ENCODE measurements at regions not wholly inside any gene's neighbourhood (a gene's known extent, or its start where the extent isn't known, plus 50 kb on each side); places are given as distances from the start of the nearest gene placed in this dataset.
"Not testable (repeated sequence)": the region's sequence is repeated elsewhere in the genome, so short reads cannot be mapped to it uniquely, and the experiment has no call there.

GRCh38 chr13:68982961-68983619, 1124.5 kb upstream of the ATXN8OS start:
- H3K4me1 Mint-ChIP-seq, result no peaks in the 10 kb centered on the region
- ATAC-seq, result no peak
- H3K36me3 Mint-ChIP-seq, result no peaks in the 10 kb centered on the region
- H3K9me3 Mint-ChIP-seq, result peaks cover 13% of the 10 kb centered on the region
- H3K4me3 Mint-ChIP-seq, result no peak overlapping the region
- no peak overlapping the region for H3K27ac Mint-ChIP-seq
- no peak for DNase-seq (ENCODE audit: low spot score in 2 of 2)

GRCh38 chr13:68976287-68976686, 1131.3 kb upstream of the ATXN8OS start:
- DNase-seq (ENCODE audit: low spot score in 2 of 2) (no peak), ATAC-seq (no peak)
- H3K9me3 Mint-ChIP-seq, result peaks cover 23% of the 10 kb centered on the region
- H3K4me1 Mint-ChIP-seq, result no peaks in the 10 kb centered on the region
- H3K4me3 Mint-ChIP-seq, result no peak overlapping the region
- no peak overlapping the region for H3K27ac Mint-ChIP-seq
- no peaks in the 10 kb centered on the region for H3K36me3 Mint-ChIP-seq

- Mint-ChIP-seq H3K36me3 (no peaks in the 10 kb centered on the region), H3K4me3 (no peak overlapping the region), H3K9me3 (peaks cover 18% of the 10 kb centered on the region), H3K4me1 (no peaks in the 10 kb centered on the region), H3K27ac (no peak overlapping the region)
- no peak for ATAC-seq
- DNase-seq (ENCODE audit: low spot score in 2 of 2), result no peak
Measured at GRCh38 chr13:68970532-68970931, 1137.1 kb upstream of the ATXN8OS start.

DNA sequence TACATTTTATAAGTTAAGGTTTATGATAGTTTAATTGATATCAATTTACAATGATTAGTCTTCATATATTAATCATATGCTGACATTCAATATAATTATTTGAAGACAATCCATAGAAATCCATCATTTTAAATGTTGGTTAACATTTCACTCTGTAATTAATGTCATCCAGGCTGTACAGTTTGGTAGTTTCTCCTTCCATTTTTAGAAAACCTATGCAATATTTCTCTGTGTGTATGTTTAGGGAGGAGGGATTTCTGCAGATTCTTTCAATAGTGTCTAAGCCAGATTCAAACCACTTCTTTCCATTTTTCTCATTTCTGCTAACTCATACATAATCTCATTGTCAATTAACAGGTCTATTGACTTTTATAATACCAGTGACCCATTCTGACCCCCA, 1159.0 kb upstream of the ATXN8OS start:
- Mint-ChIP-seq H3K4me1 (no peaks in the 10 kb centered on the region), H3K9me3 (peaks cover 15% of the 10 kb centered on the region), H3K27ac (no peak overlapping the region), H3K36me3 (no peaks in the 10 kb centered on the region), H3K4me3 (no peak overlapping the region)
- no peak for ATAC-seq
- DNase-seq (ENCODE audit: low spot score in 2 of 2), result no peak

DNA sequence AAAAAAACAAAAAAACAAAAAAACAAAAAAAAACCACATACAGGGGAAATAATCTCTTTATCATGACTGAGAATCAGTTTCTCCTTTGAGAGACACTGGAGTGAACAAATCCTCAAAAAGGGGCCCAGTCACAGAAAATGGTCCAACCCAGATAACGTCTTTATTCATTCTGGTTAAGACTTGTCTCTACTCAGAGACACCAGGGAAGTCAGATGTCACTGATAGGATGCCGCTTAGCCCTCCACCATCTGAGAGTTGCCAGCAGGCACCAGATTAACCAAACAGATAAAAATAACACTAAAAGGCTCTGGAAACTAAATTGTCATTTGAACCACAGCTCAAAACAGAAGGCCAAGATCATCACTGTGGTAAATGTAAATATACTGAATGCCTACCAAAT, 1163.4 kb upstream of the ATXN8OS start:
- no peaks in the 10 kb centered on the region for H3K36me3 Mint-ChIP-seq
- no peak overlapping the region for H3K27ac Mint-ChIP-seq
- H3K4me1 Mint-ChIP-seq, result no peaks in the 10 kb centered on the region
- peaks cover 11% of the 10 kb centered on the region for H3K9me3 Mint-ChIP-seq
- no peak for DNase-seq (ENCODE audit: low spot score in 2 of 2)
- ATAC-seq, result no peak
- no peak overlapping the region for H3K4me3 Mint-ChIP-seq

GRCh38 chr13:68940049-68940448, 1167.6 kb upstream of the ATXN8OS start:
- Mint-ChIP-seq H3K36me3 (no peaks in the 10 kb centered on the region), H3K4me1 (no peaks in the 10 kb centered on the region), H3K4me3 (no peak overlapping the region), H3K27ac (no peak overlapping the region), H3K9me3 (peaks cover 28% of the 10 kb centered on the region)
- no peak for ATAC-seq
- no peak for DNase-seq (ENCODE audit: low spot score in 2 of 2)

DNA sequence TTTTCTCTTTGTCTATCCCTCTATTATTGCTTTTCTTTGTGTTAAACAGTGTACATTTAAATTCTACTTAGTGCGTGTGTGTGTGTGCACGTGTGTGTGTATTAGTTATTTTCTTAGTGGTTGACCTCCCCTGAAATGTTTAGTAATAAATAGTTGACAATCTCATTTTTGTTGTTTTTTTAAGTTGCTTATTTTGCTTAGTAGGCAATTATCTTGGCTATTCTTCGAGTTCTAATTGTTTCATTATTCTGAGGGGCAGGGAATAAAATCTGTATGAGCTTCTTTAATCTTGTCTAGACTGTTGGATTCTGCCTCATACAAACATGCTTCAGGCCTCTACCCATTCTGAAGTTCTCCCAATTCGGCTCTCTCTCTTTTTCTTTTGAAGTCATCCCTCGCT, 1169.0 kb upstream of the ATXN8OS start:
- DNase-seq (ENCODE audit: low spot score in 2 of 2) (no peak), ATAC-seq (no peak)
- H3K4me3 Mint-ChIP-seq, result no peak overlapping the region
- peaks cover 24% of the 10 kb centered on the region for H3K9me3 Mint-ChIP-seq
- no peaks in the 10 kb centered on the region for H3K4me1 Mint-ChIP-seq
- H3K27ac Mint-ChIP-seq, result no peak overlapping the region
- H3K36me3 Mint-ChIP-seq, result no peaks in the 10 kb centered on the region

- Mint-ChIP-seq H3K36me3 (no peaks in the 10 kb centered on the region), H3K9me3 (peaks cover 8% of the 10 kb centered on the region), H3K4me3 (no peak overlapping the region), H3K4me1 (no peaks in the 10 kb centered on the region), H3K27ac (no peak overlapping the region)
- no peak for ATAC-seq
- DNase-seq (ENCODE audit: low spot score in 2 of 2), result no peak
Measured at GRCh38 chr13:68929075-68929745, 1178.4 kb upstream of the ATXN8OS start.

DNA sequence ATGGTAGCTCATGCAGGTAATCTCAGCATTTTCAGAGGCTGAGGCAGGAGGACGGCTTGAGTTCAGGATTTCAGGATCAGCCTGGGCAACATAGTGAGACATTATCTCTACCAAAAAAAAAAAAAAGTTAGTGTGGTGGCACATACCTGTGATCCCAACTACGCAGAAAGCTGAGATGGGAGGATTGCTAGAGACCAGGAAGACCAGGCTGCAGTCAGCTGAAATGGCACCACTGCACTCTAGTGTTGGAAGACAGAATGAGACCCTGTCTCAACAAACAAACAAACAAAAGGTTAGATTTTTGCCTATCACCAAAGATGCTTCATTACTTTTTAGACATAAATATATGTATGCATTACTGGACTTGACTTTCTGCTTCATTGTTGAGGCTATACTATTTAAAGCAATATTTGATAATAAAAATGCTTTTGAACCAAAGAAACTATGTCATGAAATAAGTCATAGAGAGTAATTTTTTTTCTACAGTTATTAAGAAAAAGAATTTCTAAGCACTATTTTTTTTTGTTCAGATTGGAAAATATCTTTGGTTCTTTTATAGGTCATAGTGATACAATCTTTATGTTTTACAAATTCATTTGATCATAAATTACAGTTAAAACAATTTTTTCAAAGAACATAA, 1180.1 kb upstream of the ATXN8OS start:
- Mint-ChIP-seq H3K9me3 (peaks cover 12% of the 10 kb centered on the region), H3K27ac (no peak overlapping the region), H3K36me3 (no peaks in the 10 kb centered on the region), H3K4me1 (no peaks in the 10 kb centered on the region), H3K4me3 (no peak overlapping the region)
- ATAC-seq, result no peak
- DNase-seq (ENCODE audit: low spot score in 2 of 2), result no peak

DNA sequence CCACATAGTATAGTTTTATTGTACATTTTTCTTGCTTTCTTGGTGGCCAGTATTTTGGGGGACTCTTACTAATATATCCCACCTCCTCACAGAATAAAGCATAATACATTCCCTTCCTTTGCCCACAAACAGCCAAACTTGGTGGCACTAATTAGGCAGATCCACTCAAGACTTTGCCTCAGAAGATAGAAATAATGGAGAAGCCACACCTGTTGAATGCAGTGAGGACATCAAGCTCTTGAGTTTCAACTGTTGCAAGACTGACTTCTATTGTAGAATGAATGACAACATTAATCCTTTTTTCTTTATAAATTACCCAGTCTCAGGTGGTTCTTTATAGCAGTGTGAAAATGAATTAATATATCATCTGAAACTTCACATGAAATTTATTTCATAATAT, 1183.6 kb upstream of the ATXN8OS start:
- no peak overlapping the region for H3K27ac Mint-ChIP-seq
- no peaks in the 10 kb centered on the region for H3K36me3 Mint-ChIP-seq
- H3K4me1 Mint-ChIP-seq, result no peaks in the 10 kb centered on the region
- ATAC-seq, result no peak
- no peak overlapping the region for H3K4me3 Mint-ChIP-seq
- H3K9me3 Mint-ChIP-seq, result peaks cover 9% of the 10 kb centered on the region
- DNase-seq (ENCODE audit: low spot score in 2 of 2), result no peak

DNA sequence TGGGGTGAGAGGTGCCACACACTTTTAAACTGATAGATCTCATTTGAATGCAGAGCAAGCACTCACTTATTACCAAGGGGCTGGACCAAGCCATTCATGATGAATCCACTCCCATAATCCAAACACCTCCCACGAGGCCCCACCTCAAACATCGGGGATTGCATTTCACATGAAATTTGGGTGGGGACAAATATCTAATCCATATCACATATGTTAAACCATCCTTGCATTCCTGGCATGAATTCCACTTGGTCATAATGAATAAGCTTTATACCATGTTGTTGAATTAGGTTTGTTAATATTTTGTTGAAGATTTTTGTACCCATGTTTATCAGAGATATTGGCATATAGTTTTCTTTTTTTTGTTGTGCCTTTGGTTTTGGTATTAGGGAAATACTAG, 1198.7 kb upstream of the ATXN8OS start:
- DNase-seq (ENCODE audit: low spot score in 2 of 2) (no peak), ATAC-seq (no peak)
- peaks cover 29% of the 10 kb centered on the region for H3K9me3 Mint-ChIP-seq
- H3K36me3 Mint-ChIP-seq, result no peaks in the 10 kb centered on the region
- no peaks in the 10 kb centered on the region for H3K4me1 Mint-ChIP-seq
- H3K27ac Mint-ChIP-seq, result no peak overlapping the region
- H3K4me3 Mint-ChIP-seq, result no peak overlapping the region

DNA sequence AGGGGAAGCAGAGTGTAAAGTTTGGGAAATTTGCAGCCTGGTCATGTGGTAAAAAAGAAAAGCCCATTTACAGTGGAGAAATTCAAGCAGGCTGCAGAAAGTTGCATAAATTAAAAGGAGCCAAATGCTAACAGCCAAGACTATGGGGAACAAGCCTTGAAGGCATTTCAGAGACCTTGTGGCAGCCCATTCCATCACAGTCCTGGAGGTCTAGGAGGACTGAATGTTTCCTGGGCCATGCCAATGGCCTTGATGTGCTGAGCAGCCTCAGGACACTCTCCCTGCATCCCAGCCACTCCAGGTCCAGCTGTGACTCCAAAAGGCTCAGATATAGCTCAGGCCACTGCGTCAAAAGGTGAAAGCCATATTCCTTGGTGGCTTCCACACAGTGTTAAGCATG, 1202.4 kb upstream of the ATXN8OS start:
- peaks cover 33% of the 10 kb centered on the region for H3K9me3 Mint-ChIP-seq
- H3K4me3 Mint-ChIP-seq, result no peak overlapping the region
- H3K27ac Mint-ChIP-seq, result no peak overlapping the region
- no peaks in the 10 kb centered on the region for H3K4me1 Mint-ChIP-seq
- DNase-seq (ENCODE audit: low spot score in 2 of 2), result no peak
- ATAC-seq, result no peak
- H3K36me3 Mint-ChIP-seq, result no peaks in the 10 kb centered on the region

DNA sequence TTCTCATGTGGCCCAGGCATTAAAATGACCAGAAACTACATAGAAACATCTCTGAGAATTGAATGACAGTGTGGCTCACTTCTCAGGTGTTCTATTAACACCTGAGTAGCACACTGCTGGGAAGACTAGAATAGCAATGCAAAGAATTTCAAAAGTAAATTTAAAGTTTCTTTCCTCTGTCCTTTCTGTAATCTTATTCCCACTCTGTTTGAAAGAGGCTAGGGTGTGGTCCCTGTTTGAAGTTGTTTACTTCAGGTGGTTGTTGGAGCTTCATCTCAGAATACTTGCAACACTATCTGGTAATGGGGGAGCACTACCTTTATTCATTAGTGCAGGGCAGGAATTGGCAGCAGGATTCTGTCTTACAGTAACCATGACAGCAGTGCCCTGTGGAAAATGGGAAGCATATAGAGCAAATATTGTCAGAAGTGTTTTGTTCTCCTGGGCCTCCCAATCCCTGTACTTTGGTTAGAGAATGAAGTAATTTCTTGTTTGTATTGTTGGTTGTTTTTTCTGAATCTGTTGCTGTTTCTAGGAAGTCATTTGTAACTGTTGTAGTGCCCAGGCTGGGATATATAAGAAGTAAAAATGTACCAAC, 1210.2 kb upstream of the ATXN8OS start:
- Mint-ChIP-seq H3K9me3 (peaks cover 21% of the 10 kb centered on the region), H3K27ac (no peak overlapping the region), H3K4me1 (no peaks in the 10 kb centered on the region), H3K36me3 (no peaks in the 10 kb centered on the region), H3K4me3 (no peak overlapping the region)
- ATAC-seq (no peak), DNase-seq (ENCODE audit: low spot score in 2 of 2) (no peak)

DNA sequence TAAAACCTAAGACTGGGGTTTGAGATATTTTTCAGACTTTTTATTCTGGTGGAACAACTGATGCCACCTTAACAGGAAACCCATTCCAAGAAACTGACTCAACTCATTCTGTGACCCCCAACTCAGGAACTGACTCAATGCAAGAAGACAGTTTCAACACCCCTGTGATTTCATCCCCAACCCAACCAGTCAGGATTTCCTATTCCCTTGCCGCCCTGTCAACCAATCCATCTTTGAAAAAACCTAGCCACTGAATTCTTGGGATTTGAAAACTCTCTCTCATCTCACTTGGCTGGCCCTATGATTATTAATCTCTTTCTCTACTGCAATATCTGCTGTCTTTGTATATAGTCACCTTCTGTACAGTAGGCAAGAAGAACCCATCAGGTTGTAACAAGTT, 1211.9 kb upstream of the ATXN8OS start:
- Mint-ChIP-seq H3K4me3 (no peak overlapping the region), H3K9me3 (peaks cover 27% of the 10 kb centered on the region), H3K36me3 (no peaks in the 10 kb centered on the region), H3K4me1 (no peaks in the 10 kb centered on the region), H3K27ac (no peak overlapping the region)
- DNase-seq (ENCODE audit: low spot score in 2 of 2) (no peak), ATAC-seq (no peak)

DNA sequence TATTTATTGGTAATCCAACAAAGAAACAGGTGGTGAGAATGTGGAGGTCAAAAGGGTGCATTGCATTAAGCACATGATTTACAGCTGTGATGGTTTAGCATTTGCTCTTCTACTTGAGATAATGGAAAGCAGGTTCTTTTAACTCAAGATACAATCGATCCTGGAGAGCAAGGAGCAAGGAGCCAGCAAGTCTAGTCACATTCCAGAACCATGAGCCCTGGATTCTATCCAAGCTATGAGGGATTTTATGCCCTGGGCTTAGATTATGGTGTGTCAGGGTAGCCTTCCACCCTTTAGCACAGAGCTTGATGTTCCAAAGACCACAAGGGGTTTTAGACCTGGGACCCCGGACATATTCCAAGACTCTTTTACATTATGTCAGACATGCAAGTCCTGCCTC, 1213.9 kb upstream of the ATXN8OS start:
- not testable (repeated sequence) for DNase-seq (ENCODE audit: low spot score in 2 of 2); H3K4me1 Mint-ChIP-seq; H3K27ac Mint-ChIP-seq; H3K36me3 Mint-ChIP-seq; H3K4me3 Mint-ChIP-seq; ATAC-seq
- peaks cover 25% of the 10 kb centered on the region for H3K9me3 Mint-ChIP-seq

DNA sequence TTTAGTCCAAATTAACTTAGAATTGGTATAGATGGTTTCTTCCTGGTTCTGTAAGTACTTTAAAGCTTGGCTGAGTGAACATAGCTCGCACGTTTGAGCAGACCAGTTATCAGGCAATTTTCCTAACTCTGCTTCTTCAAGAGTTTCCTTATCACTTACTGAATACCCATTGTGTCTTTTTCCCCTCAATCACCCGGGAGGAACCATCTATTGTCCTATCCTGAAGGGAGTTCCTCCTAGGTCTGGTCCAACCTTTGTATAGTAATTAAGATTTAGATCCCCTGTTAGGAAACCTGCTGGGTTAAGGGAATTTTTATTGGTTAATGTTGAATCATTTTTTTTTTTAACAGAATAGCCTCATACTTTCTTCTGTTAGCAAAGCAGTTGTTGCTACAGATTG, 1215.0 kb upstream of the ATXN8OS start:
- not testable (repeated sequence) for H3K4me3 Mint-ChIP-seq; H3K36me3 Mint-ChIP-seq; DNase-seq (ENCODE audit: low spot score in 2 of 2); H3K4me1 Mint-ChIP-seq; H3K27ac Mint-ChIP-seq; ATAC-seq
- peaks cover 16% of the 10 kb centered on the region for H3K9me3 Mint-ChIP-seq
